Osteocyte (in vitro differentiated cells): ENCODE measurements at regions not wholly inside any gene's neighbourhood (a gene's known extent, or its start where the extent isn't known, plus 50 kb on each side); places are given as distances from the start of the nearest gene placed in this dataset.

ENCODE experiments used
- DNase-seq: peaks from one replicate; pipeline ENCODE4 v3.0.0; 2021; ENCODE audit warnings: mixed read lengths; ENCODE audit not compliant: unreplicated experiment; ENCODE audit errors: extremely low spot score
- H3K27ac Mint-ChIP-seq: one replicate; pipeline ENCODE4 v1.8.0; 2021; ENCODE audit warnings: mild to moderate bottlenecking, mixed read lengths; ENCODE audit not compliant: unreplicated experiment
- H3K27me3 Mint-ChIP-seq: one replicate; pipeline ENCODE4 v1.8.0; 2021; ENCODE audit warnings: mixed read lengths; ENCODE audit not compliant: unreplicated experiment
- H3K36me3 Mint-ChIP-seq: one replicate; pipeline ENCODE4 v1.8.0; 2021; ENCODE audit warnings: mixed read lengths; ENCODE audit not compliant: unreplicated experiment
- H3K4me1 Mint-ChIP-seq: one replicate; pipeline ENCODE4 v1.8.0; 2021; ENCODE audit warnings: mixed read lengths; ENCODE audit not compliant: unreplicated experiment
- H3K4me3 Mint-ChIP-seq: one replicate; pipeline ENCODE4 v1.8.0; 2021; ENCODE audit warnings: mild to moderate bottlenecking, moderate library complexity, mixed read lengths; ENCODE audit not compliant: unreplicated experiment
- H3K9me3 Mint-ChIP-seq: one replicate; pipeline ENCODE4 v1.8.0; 2021; ENCODE audit warnings: mixed read lengths; ENCODE audit not compliant: unreplicated experiment
- TF ChIP-seq, protein P1 (sequence below): fragments of 200-600 bp; sonication (generic); IDR thresholded peaks from 2 replicates; pipeline ENCODE4 v1.5.0; 2021; ENCODE audit warnings: antibody characterized with exemption, mild to moderate bottlenecking, moderate library complexity

GRCh38 chr20:19100975-19101374, 111.5 kb upstream of the SLC24A3 start:
- TF ChIP-seq, protein P1, sequence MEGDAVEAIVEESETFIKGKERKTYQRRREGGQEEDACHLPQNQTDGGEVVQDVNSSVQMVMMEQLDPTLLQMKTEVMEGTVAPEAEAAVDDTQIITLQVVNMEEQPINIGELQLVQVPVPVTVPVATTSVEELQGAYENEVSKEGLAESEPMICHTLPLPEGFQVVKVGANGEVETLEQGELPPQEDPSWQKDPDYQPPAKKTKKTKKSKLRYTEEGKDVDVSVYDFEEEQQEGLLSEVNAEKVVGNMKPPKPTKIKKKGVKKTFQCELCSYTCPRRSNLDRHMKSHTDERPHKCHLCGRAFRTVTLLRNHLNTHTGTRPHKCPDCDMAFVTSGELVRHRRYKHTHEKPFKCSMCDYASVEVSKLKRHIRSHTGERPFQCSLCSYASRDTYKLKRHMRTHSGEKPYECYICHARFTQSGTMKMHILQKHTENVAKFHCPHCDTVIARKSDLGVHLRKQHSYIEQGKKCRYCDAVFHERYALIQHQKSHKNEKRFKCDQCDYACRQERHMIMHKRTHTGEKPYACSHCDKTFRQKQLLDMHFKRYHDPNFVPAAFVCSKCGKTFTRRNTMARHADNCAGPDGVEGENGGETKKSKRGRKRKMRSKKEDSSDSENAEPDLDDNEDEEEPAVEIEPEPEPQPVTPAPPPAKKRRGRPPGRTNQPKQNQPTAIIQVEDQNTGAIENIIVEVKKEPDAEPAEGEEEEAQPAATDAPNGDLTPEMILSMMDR = no peak
- no peaks in the 10 kb centered on the region for H3K4me1 Mint-ChIP-seq
- H3K36me3 Mint-ChIP-seq = no peaks in the 10 kb centered on the region
- H3K27me3 Mint-ChIP-seq = no peaks in the 10 kb centered on the region
- DNase-seq = no peak
- H3K9me3 Mint-ChIP-seq = peaks cover 7% of the 10 kb centered on the region
- no peak overlapping the region for H3K27ac Mint-ChIP-seq
- no peak overlapping the region for H3K4me3 Mint-ChIP-seq

- Mint-ChIP-seq H3K27ac (no peak overlapping the region), H3K4me3 (no peak overlapping the region), H3K9me3 (peaks cover 7% of the 10 kb centered on the region), H3K36me3 (no peaks in the 10 kb centered on the region), H3K27me3 (no peaks in the 10 kb centered on the region), H3K4me1 (no peaks in the 10 kb centered on the region)
- DNase-seq = peak; percentile 44
- TF ChIP-seq, protein P1 = no peak
These were observed 108.3 kb upstream of the SLC24A3 start for GRCh38 chr20:19104186-19104585.

DNA sequence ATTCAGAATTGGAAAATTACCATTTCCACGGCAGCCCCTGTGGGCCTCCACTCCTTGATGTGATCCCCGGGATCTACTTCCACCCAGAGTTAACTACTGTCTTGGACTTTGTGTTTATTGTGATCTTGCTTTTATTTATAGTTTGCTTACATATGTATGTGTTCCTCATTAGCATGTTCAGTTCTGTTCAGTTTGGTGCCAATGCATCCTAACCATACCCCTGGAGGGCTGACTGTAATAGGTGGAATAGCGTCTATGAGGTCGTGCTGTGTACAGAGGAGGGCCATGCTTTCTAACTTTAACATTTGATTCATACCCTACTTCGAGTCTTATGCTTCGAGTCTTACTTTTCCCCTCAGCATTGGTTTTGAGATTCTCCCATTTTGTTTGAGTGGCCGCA, 104.3 kb upstream of the SLC24A3 start:
- no peaks in the 10 kb centered on the region for H3K27me3 Mint-ChIP-seq
- H3K4me1 Mint-ChIP-seq = no peaks in the 10 kb centered on the region
- no peak overlapping the region for H3K4me3 Mint-ChIP-seq
- TF ChIP-seq, protein P1 = no peak
- no peaks in the 10 kb centered on the region for H3K36me3 Mint-ChIP-seq
- DNase-seq = no peak
- H3K9me3 Mint-ChIP-seq = peaks cover 4% of the 10 kb centered on the region
- no peak overlapping the region for H3K27ac Mint-ChIP-seq

DNA sequence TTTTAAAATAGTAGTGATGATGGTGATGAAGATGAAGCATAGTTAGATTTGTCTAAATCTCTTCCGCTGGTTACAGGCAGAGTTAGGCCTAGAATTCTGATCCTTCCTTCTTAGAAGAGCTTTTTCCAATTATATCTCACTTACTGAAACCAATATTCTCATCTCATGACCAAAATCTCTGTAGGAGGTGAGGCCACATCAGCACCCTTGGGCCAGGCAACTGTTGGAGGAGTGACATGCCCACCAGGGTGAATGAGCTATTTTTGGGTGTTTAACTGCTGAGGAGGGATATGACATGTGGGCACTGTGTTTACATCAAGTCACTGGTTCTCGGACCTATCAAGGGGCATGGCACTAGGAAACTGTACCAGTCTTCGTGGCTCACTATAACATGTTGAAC, 102.2 kb upstream of the SLC24A3 start:
- no peaks in the 10 kb centered on the region for H3K36me3 Mint-ChIP-seq
- no peak overlapping the region for H3K4me3 Mint-ChIP-seq
- H3K27ac Mint-ChIP-seq = no peak overlapping the region
- no peak for DNase-seq
- H3K27me3 Mint-ChIP-seq = no peaks in the 10 kb centered on the region
- no peaks in the 10 kb centered on the region for H3K4me1 Mint-ChIP-seq
- TF ChIP-seq, protein P1 = no peak
- H3K9me3 Mint-ChIP-seq = peaks cover 6% of the 10 kb centered on the region

- Mint-ChIP-seq H3K9me3 (peaks cover 6% of the 10 kb centered on the region), H3K4me1 (no peaks in the 10 kb centered on the region), H3K27ac (no peak overlapping the region), H3K27me3 (no peaks in the 10 kb centered on the region), H3K36me3 (no peaks in the 10 kb centered on the region), H3K4me3 (no peak overlapping the region)
- TF ChIP-seq, protein P1 = no peak
- DNase-seq = no peak
These were observed 101.5 kb upstream of the SLC24A3 start for GRCh38 chr20:19110881-19111460.
